Testis (tissue), 2 donors: ENCODE measurements at regions not wholly inside any gene's neighbourhood (a gene's known extent, or its start where the extent isn't known, plus 50 kb on each side); places are given as distances from the start of the nearest gene placed in this dataset.

Source experiments
- CTCF ChIP-seq, 3 experiments: fragments of 450-650 bp in 2 of 3; fragments of 200-600 bp in 1 of 3; sonication (generic) in 1 of 3; IDR thresholded peaks; one replicate each; pipeline ENCODE4 v1.5.1; 2016 to 2019; ENCODE audit warnings: antibody characterized with exemption in 3 of 3, mild to moderate bottlenecking in 2 of 3, moderate library complexity in 1 of 3
- POLR2A ChIP-seq: fragments of 450-650 bp; IDR thresholded peaks from one replicate; pipeline ENCODE4 v1.6.1; 2017; ENCODE audit warnings: antibody characterized with exemption, mild to moderate bottlenecking, moderate library complexity

GRCh38 chr3:106242781-106243180, 374.0 kb upstream of the CBLB start:
- TF ChIP-seq POLR2A (no peak), CTCF (IDR thresholded peaks at IDR 0.05) (no peak)
